SU-DHL-6 (cell line): ENCODE measurements at regions not wholly inside any gene's neighbourhood (a gene's known extent, or its start where the extent isn't known, plus 50 kb on each side); places are given as distances from the start of the nearest gene placed in this dataset.

Experiments used
- H2AFZ ChIP-seq: fragments of 200-600 bp; sonication (generic); 2 replicates; pipeline ENCODE4 v1.6.1; 2014; ENCODE audit warnings: low read depth, mild to moderate bottlenecking, moderate library complexity, mixed read lengths, antibody characterized with exemption, low read length; ENCODE audit not compliant: severe bottlenecking
- H3F3A ChIP-seq: fragments of 200-600 bp; shearing (Covaris generic); 2 replicates; pipeline ENCODE4 v1.6.0; 2016; ENCODE audit warnings: antibody characterized with exemption, mild to moderate bottlenecking; ENCODE audit not compliant: insufficient read depth
- H3K27ac ChIP-seq: fragments of 200-600 bp; sonication (generic); 2 replicates; pipeline ENCODE4 v1.5.1; 2016; ENCODE audit warnings: low read depth, mild to moderate bottlenecking, low read length, moderate library complexity, mixed read lengths
- H3K27me3 ChIP-seq: fragments of 200-600 bp; sonication (generic), shearing (Covaris generic); 2 replicates; pipeline ENCODE4 v1.6.0; 2014; ENCODE audit warnings: mild to moderate bottlenecking, low read length
- H3K36me3 ChIP-seq: fragments of 200-600 bp; sonication (generic); 2 replicates; pipeline ENCODE4 v1.6.1; 2014; ENCODE audit warnings: mild to moderate bottlenecking, low read length, mixed read lengths
- H3K4me2 ChIP-seq: fragments of 300-600, 200-600 bp; shearing (Covaris generic), sonication (generic); 2 replicates; pipeline ENCODE4 v1.6.0; 2014; ENCODE audit warnings: low read length, low read depth, mild to moderate bottlenecking; ENCODE audit not compliant: poor library complexity, severe bottlenecking
- H3K4me3 ChIP-seq: fragments of 200-600 bp; sonication (generic); 2 replicates; pipeline ENCODE4 v1.5.1; 2014; ENCODE audit warnings: antibody characterized with exemption, low read length, mild to moderate bottlenecking, mixed read lengths; ENCODE audit not compliant: insufficient read depth, poor library complexity, severe bottlenecking
- H3K79me2 ChIP-seq: fragments of 200-600 bp; sonication (generic); 2 replicates; pipeline ENCODE4 v1.6.1; 2014; ENCODE audit warnings: mild to moderate bottlenecking, low read length, moderate library complexity; ENCODE audit not compliant: insufficient read depth
- H3K9ac ChIP-seq: fragments of 200-600 bp; sonication (generic); 2 replicates; pipeline ENCODE4 v1.7.0; 2014; ENCODE audit warnings: mild to moderate bottlenecking, low read length
- H3K9me2 ChIP-seq: fragments of 200-600 bp; sonication (generic); replicated peaks from 2 replicates; pipeline ENCODE4 v1.6.1; 2014; ENCODE audit warnings: low read length; ENCODE audit not compliant: insufficient read depth
- H3K9me3 ChIP-seq: fragments of 200-600 bp; sonication (generic); 2 replicates; pipeline ENCODE4 v1.6.1; 2014; ENCODE audit warnings: low read length, mixed read lengths; ENCODE audit not compliant: insufficient read depth
- H4K20me1 ChIP-seq: fragments of 200-600 bp; sonication (generic); 2 replicates; pipeline ENCODE4 v1.6.1; 2014; ENCODE audit warnings: low read depth, mild to moderate bottlenecking, antibody characterized with exemption, low read length, moderate library complexity, mixed read lengths
- EZH2phosphoT487 ChIP-seq: fragments of 200-600 bp; sonication (generic), shearing (Covaris generic); conservative IDR thresholded peaks from 2 replicates; pipeline ENCODE4 v1.6.1; 2018; ENCODE audit warnings: mild to moderate bottlenecking, antibody characterized with exemption, low read length, moderate library complexity, mixed read lengths
- TF ChIP-seq, protein P1 (sequence below): fragments of 200-600 bp; sonication (generic); IDR thresholded peaks from one replicate; pipeline ENCODE4 v1.5.1; 2017; ENCODE audit warnings: antibody characterized with exemption, mild to moderate bottlenecking, low read length, moderate library complexity; ENCODE audit not compliant: insufficient read depth, poor library complexity, severe bottlenecking

DNA sequence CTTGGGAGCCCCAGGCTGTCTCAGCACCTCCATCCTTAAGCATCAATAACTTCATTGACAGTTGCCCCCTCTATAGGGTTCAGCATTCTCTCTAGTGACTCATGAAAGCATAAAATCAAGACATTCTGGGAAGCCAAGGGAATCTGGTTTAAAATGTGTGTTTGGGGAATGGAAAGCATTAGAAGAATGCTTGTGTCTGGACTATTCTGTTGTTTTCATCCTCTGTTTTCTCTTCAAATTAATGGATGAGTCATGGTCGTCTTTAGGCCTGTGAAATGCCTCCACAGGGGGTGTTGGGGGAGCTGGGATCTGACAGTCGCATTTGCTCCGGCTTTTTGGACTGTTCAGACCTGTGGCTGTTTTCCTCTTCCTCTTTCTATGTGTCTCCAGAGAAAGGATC lies 279.7 kb downstream of the CDC5L start:
- no peak overlapping the region for H3K27ac ChIP-seq
- H3K9me2 ChIP-seq, result no peaks in the 10 kb centered on the region

DNA sequence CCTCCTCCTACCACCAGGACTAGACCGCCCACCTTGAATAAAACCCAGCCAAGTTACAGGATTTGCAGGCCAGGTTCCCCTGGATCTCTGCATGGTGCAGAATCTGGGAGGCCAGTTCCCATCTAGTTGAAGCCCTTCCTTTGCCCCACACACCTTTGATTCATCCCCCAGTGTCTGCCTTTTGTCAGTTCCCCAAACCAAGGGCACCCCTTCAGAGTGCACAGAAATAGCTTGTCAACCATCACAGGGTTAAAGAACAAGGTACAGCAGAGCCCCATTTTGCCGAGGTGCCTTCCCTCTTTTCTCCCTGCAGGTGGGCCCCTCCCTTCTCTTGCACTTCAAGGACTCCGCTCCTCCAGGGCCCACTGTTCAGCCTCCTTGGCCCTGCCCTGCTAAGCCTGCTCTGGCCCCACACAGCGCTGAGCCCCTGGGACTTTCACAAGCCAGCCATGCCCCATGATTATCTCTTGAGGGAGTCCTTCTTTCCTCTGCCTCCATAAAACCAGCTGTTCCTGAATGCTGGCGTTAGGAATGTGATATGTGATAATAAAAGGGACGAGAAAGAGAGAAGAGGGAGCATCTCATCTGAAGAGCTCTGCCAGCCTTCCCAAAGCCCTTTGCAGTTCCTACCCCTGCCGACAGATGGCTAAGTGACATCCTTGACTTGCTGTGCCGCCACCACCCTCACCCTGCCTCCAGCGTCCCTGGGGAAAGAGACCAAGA lies 280.3 kb downstream of the CDC5L start:
- no peak overlapping the region for H3K9ac ChIP-seq
- H3K36me3 ChIP-seq, result no peaks in the 10 kb centered on the region
- H3K9me2 ChIP-seq, result no peaks in the 10 kb centered on the region
- no peak overlapping the region for H3K4me2 ChIP-seq
- H3K9me3 ChIP-seq, result no peaks in the 10 kb centered on the region
- no peak overlapping the region for H3K27ac ChIP-seq
- no peak overlapping the region for H3K4me3 ChIP-seq
- TF ChIP-seq EZH2phosphoT487, result no peak
- TF ChIP-seq, protein P1, sequence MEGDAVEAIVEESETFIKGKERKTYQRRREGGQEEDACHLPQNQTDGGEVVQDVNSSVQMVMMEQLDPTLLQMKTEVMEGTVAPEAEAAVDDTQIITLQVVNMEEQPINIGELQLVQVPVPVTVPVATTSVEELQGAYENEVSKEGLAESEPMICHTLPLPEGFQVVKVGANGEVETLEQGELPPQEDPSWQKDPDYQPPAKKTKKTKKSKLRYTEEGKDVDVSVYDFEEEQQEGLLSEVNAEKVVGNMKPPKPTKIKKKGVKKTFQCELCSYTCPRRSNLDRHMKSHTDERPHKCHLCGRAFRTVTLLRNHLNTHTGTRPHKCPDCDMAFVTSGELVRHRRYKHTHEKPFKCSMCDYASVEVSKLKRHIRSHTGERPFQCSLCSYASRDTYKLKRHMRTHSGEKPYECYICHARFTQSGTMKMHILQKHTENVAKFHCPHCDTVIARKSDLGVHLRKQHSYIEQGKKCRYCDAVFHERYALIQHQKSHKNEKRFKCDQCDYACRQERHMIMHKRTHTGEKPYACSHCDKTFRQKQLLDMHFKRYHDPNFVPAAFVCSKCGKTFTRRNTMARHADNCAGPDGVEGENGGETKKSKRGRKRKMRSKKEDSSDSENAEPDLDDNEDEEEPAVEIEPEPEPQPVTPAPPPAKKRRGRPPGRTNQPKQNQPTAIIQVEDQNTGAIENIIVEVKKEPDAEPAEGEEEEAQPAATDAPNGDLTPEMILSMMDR, result peak; percentile 54
- H3K27me3 ChIP-seq, result no peaks in the 10 kb centered on the region; the same call in 1 of the 2 replicates
- H3F3A ChIP-seq, result no peaks in the 10 kb centered on the region
- no peaks in the 10 kb centered on the region for H4K20me1 ChIP-seq
- H3K79me2 ChIP-seq, result no peaks in the 10 kb centered on the region
- H2AFZ ChIP-seq, result no peak overlapping the region

More for the DNA sequence above, 279.7 kb downstream of the CDC5L start:
- no peak overlapping the region for H3K4me2 ChIP-seq
- no peaks in the 10 kb centered on the region for H3K36me3 ChIP-seq
- H3F3A ChIP-seq, result no peaks in the 10 kb centered on the region
- no peaks in the 10 kb centered on the region for H4K20me1 ChIP-seq
- H3K4me3 ChIP-seq, result no peak overlapping the region
- no peak overlapping the region for H3K9ac ChIP-seq
- no peaks in the 10 kb centered on the region for H3K79me2 ChIP-seq
- no peaks in the 10 kb centered on the region; the same call in 1 of the 2 replicates for H3K27me3 ChIP-seq
- H2AFZ ChIP-seq, result no peak overlapping the region
- H3K9me3 ChIP-seq, result no peaks in the 10 kb centered on the region
- TF ChIP-seq, protein P1, result no peak
- TF ChIP-seq EZH2phosphoT487, result no peak

DNA sequence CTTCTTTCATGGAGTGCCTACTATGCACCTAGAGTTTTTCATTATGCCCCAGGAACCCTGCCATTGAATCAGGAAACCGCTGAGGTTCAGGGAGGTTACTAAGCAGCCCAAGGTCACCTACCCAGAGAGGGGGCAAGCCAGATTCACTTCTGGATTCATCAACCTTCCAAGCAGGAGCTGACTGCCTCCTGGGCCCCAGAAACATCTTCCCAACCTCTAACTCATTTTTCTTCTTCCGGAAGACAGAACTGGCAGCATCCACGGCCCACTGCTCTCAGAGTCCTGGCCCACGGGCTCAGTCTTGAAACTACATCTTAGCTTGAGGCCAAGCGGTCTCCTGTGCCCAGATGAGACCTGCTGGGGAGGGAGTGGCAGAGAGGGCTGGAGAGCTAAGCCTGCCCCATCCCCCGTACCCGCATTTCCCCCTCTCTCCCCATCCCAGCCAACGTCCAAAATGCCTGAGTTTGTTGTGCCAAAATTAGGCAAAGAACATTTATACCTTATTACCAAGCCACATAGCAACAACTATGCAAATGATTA lies 281.0 kb downstream of the CDC5L start:
- no peak overlapping the region for H3K27ac ChIP-seq
- H3K79me2 ChIP-seq, result no peaks in the 10 kb centered on the region
- TF ChIP-seq, protein P1, result no peak
- TF ChIP-seq EZH2phosphoT487, result 0 out of 2 replicates have a peak, but pooled peaks have one; percentile 37
- no peak overlapping the region for H3K4me3 ChIP-seq
- H3K36me3 ChIP-seq, result no peaks in the 10 kb centered on the region
- H3K27me3 ChIP-seq, result no peaks in the 10 kb centered on the region; the same call in 1 of the 2 replicates
- H2AFZ ChIP-seq, result no peak overlapping the region
- no peak overlapping the region for H3K9ac ChIP-seq
- H3K4me2 ChIP-seq, result no peak overlapping the region
- H3K9me2 ChIP-seq, result no peaks in the 10 kb centered on the region
- no peaks in the 10 kb centered on the region for H3K9me3 ChIP-seq
- H4K20me1 ChIP-seq, result no peaks in the 10 kb centered on the region
- no peaks in the 10 kb centered on the region for H3F3A ChIP-seq
